UCSD-AML1 (cell line): ENCODE measurements at regions not wholly inside any gene's neighbourhood (a gene's known extent, or its start where the extent isn't known, plus 50 kb on each side); places are given as distances from the start of the nearest gene placed in this dataset.
"Not testable (repeated sequence)": the region's sequence is repeated elsewhere in the genome, so short reads cannot be mapped to it uniquely, and the experiment has no call there.

Source experiments
- DNase-seq: peaks from one replicate; lab custom pipeline; 2025; ENCODE audit not compliant: unreplicated experiment; lab: John Stamatoyannopoulos, UW

GRCh38 chr12:131430158-131430742, 280.6 kb upstream of the SFSWAP start:
- no peak for DNase-seq

- DNase-seq, result not testable (repeated sequence)
These were observed 279.7 kb upstream of the SFSWAP start for GRCh38 chr12:131431126-131431655.

- no peak for DNase-seq
These were observed 278.2 kb upstream of the SFSWAP start for GRCh38 chr12:131432532-131433260.

- peak; percentile 63 for DNase-seq
These were observed 276.4 kb upstream of the SFSWAP start for GRCh38 chr12:131434208-131435125.

- DNase-seq, result no peak
These were observed 273.8 kb upstream of the SFSWAP start for GRCh38 chr12:131436922-131437705.

GRCh38 chr12:131437706-131438492, 273.0 kb upstream of the SFSWAP start:
- DNase-seq, result no peak

GRCh38 chr12:131438493-131438835, 272.4 kb upstream of the SFSWAP start:
- DNase-seq, result not testable (repeated sequence)

GRCh38 chr12:131438881-131439280, 272.0 kb upstream of the SFSWAP start:
- no peak for DNase-seq

GRCh38 chr12:131439752-131440151, 271.1 kb upstream of the SFSWAP start:
- not testable (repeated sequence) for DNase-seq

GRCh38 chr12:131440209-131441059, 270.5 kb upstream of the SFSWAP start:
- not testable (repeated sequence) for DNase-seq

GRCh38 chr12:131441060-131441396, 269.9 kb upstream of the SFSWAP start:
- no peak for DNase-seq

GRCh38 chr12:131441638-131442336, 269.1 kb upstream of the SFSWAP start:
- no peak for DNase-seq

GRCh38 chr12:131442337-131442918, 268.5 kb upstream of the SFSWAP start:
- DNase-seq, result no peak

GRCh38 chr12:131443019-131444000, 267.6 kb upstream of the SFSWAP start:
- no peak for DNase-seq

GRCh38 chr12:131444220-131445164, 266.4 kb upstream of the SFSWAP start:
- DNase-seq, result no peak
